GM23248 (cell line): ENCODE measurements at regions not wholly inside any gene's neighbourhood (a gene's known extent, or its start where the extent isn't known, plus 50 kb on each side); places are given as distances from the start of the nearest gene placed in this dataset.

Source experiments
- EZH2 ChIP-seq: fragments of 200-600 bp; sonication (generic); IDR thresholded peaks from 2 replicates; pipeline ENCODE4 v1.6.1; 2018; ENCODE audit warnings: antibody characterized with exemption, mild to moderate bottlenecking; ENCODE audit not compliant: insufficient read depth, poor library complexity, severe bottlenecking
- EZH2phosphoT487 ChIP-seq: fragments of 200-600 bp; sonication (generic); IDR thresholded peaks from 2 replicates; pipeline ENCODE4 v1.6.1; 2018; ENCODE audit warnings: antibody characterized with exemption, moderate library complexity, mild to moderate bottlenecking, low read depth; ENCODE audit not compliant: insufficient read depth

DNA sequence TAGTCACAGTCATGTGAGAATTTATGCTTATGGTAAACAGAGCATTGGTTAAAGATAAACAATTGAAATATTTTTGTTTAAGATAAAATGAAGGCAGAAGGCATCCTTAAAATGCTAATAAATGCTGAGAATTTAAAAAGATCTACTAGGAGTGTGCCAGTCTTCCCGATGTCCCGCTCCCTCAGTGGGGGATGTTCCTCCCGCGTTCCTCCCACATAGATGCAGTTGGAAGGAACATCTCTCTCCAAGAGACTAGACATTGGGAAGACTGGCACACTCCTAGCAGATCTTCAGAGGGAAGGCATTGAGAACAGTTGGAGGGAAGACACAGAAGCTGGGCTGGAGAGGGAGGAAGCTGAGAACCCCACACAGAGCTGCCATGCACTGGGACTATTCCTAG is 203.3 kb downstream of the EDN1 start:
- TF ChIP-seq EZH2 (no peak), EZH2phosphoT487 (no peak)
